T-helper 2 cell (primary cell): ENCODE measurements at regions not wholly inside any gene's neighbourhood (a gene's known extent, or its start where the extent isn't known, plus 50 kb on each side); places are given as distances from the start of the nearest gene placed in this dataset.
"Not testable (repeated sequence)": the region's sequence is repeated elsewhere in the genome, so short reads cannot be mapped to it uniquely, and the experiment has no call there.

Experiments
- DNase-seq, 5 experiments: peaks; one replicate each; pipeline versions ENCODE4 v3.0.0 to v3.0.0-alpha.2; 2012 to 2022

- no peak for DNase-seq
These were observed 324.1 kb upstream of the NPSR1 start for GRCh38 chr7:34333925-34334324.

- DNase-seq: no peak
These were observed 320.9 kb upstream of the NPSR1 start for GRCh38 chr7:34337163-34337562.

GRCh38 chr7:34338961-34339526 is 319.0 kb upstream of the NPSR1 start:
- DNase-seq: no peak

- no peak for DNase-seq
These were observed 316.7 kb upstream of the NPSR1 start for GRCh38 chr7:34341326-34341725.

GRCh38 chr7:34342387-34342786 is 315.6 kb upstream of the NPSR1 start:
- no peak for DNase-seq

GRCh38 chr7:34343667-34344066 is 314.4 kb upstream of the NPSR1 start:
- DNase-seq: no peak

- no peak for DNase-seq
These were observed 304.0 kb upstream of the NPSR1 start for GRCh38 chr7:34354011-34354410.

GRCh38 chr7:34354899-34355298 is 303.1 kb upstream of the NPSR1 start:
- no peak for DNase-seq

GRCh38 chr7:34357068-34357467 is 300.9 kb upstream of the NPSR1 start:
- DNase-seq: no peak

GRCh38 chr7:34357946-34358345 is 300.1 kb upstream of the NPSR1 start:
- DNase-seq: no peak

- DNase-seq: not testable (repeated sequence)
These were observed 299.4 kb upstream of the NPSR1 start for GRCh38 chr7:34358578-34358977.

GRCh38 chr7:34361663-34362250 is 296.3 kb upstream of the NPSR1 start:
- no peak for DNase-seq

- DNase-seq: no peak
These were observed 295.4 kb upstream of the NPSR1 start for GRCh38 chr7:34362621-34363020.

GRCh38 chr7:34364130-34364529 is 293.9 kb upstream of the NPSR1 start:
- no peak for DNase-seq

- no peak for DNase-seq
These were observed 293.0 kb upstream of the NPSR1 start for GRCh38 chr7:34365011-34365410.

- no peak for DNase-seq
These were observed 292.4 kb upstream of the NPSR1 start for GRCh38 chr7:34365611-34366010.

- DNase-seq: no peak
These were observed 286.1 kb upstream of the NPSR1 start for GRCh38 chr7:34371922-34372321.

GRCh38 chr7:34373940-34374339 is 284.1 kb upstream of the NPSR1 start:
- DNase-seq: no peak

GRCh38 chr7:34382166-34382893 is 275.7 kb upstream of the NPSR1 start:
- DNase-seq: no peak

GRCh38 chr7:34385384-34385783 is 272.6 kb upstream of the NPSR1 start:
- DNase-seq: no peak

- no peak for DNase-seq
These were observed 268.5 kb upstream of the NPSR1 start for GRCh38 chr7:34389332-34390078.

GRCh38 chr7:34390103-34390502 is 267.9 kb upstream of the NPSR1 start:
- DNase-seq: no peak

GRCh38 chr7:34392972-34393371 is 265.0 kb upstream of the NPSR1 start:
- no peak for DNase-seq
